HG03108 (cell line): ENCODE measurements at regions not wholly inside any gene's neighbourhood (a gene's known extent, or its start where the extent isn't known, plus 50 kb on each side); places are given as distances from the start of the nearest gene placed in this dataset.
"Not testable (repeated sequence)": the region's sequence is repeated elsewhere in the genome, so short reads cannot be mapped to it uniquely, and the experiment has no call there.

Experiments used
- ATAC-seq: cut with Tn5 transposase; IDR thresholded peaks from one replicate; pipeline ENCODE4 v1.9.1; 2021; ENCODE audit warnings: moderate library complexity; ENCODE audit not compliant: unreplicated experiment

DNA sequence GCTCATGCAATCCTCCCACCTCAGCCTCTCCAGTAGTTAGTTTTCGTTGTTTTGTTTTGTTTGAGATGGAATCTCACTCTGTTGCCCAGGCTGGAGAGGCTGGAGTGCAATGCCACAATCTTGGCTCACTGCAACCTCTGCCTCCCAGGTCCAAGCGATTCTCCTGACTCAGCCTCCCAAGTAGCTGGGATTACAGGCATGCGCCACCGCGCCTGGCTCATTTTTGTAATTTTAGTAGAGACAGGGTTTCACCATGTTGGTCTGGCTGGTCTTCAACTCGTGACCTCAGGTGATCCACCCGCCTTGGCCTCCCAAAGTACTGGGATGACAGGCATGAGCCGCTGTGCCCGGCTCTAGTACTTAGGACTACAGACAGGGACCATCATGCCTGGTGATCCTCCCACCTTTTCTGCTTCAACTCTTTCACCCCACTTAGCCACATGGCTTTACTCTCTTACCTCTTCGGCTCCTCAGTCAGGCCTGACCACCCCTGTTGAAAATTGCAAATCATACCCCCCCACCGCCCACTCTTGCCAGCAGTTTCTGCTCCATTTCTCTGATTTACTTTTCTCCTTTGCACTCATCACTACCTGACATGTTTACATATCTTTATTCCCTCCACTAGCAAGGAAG lies 157.1 kb upstream of the GRK3 start:
- no peak for ATAC-seq

DNA sequence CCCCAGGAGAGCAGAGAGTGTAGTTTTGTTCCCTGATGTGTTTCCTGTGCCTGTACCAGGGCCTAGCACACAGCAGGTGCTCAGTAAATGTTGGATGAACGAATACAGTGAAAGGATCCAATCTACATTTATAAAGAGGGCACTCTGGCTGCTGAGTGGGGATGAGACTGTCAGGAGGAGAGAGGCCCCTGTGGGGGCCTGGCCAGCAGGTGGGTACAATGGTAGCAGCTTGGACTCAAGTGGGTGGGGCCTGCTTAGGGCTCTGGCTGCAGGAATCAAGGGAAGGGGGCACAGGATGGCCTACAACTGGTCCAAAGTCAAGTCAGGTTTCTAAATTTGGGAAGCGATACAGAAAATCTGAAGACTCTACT lies 156.6 kb upstream of the GRK3 start:
- ATAC-seq: no peak

DNA sequence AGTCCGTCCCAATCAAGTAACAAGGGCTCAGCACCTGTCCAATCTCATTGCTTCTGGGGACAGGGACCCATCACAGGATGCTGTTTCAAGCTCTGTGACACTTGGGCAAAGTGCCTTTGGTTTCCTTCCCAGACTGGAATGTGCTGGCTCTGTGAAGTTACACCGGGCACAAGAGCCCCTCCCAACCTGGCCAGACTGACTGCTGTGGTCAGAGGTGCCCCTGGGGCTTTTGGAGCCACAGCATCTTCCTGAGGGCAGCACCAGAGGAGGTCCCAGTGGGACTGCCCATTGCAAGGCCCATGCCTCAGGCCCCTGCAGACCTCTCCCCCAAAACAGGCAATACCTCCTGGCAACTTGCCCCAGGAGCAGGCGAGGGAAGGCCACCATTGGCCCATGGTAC lies 155.2 kb upstream of the GRK3 start:
- ATAC-seq: no peak

DNA sequence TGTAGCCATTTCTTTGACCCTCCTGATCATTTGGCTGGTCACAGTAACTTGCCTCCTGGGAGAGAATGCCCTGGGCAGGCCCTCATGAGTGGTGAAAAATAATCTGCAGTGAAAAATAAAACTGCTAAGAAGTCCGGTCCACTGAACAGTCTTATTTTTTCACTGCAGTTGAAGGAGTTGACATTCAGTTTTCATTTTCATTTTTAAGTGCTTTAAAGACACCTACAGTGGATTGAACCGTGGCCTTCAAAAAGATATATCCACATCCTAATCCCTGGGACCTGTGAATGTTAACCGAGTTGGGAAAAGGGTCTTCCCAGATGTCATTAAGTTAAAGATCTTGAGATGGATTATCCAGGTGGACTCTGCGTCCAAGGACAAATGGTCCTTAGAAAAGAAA lies 153.6 kb upstream of the GRK3 start:
- no peak for ATAC-seq

DNA sequence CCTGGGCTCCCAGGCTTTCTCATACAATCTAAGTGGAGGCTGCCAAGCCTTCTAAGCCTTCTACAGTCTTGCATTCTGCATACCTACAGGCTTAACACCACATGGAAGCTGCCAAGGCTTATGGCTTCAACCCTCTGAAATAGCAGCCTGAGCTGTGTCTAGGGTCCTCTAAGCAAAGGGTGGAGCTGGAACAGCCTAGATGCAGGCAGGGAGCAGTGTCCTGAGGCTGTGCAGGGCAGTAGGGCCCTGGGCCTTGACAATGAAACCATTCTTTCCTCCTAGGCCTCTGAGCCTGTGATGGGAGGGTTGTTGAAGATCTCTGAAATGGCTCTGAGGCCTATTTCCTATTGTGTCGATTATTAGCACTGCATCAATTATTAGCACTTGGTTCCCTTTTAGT lies 150.9 kb upstream of the GRK3 start:
- ATAC-seq: no peak

DNA sequence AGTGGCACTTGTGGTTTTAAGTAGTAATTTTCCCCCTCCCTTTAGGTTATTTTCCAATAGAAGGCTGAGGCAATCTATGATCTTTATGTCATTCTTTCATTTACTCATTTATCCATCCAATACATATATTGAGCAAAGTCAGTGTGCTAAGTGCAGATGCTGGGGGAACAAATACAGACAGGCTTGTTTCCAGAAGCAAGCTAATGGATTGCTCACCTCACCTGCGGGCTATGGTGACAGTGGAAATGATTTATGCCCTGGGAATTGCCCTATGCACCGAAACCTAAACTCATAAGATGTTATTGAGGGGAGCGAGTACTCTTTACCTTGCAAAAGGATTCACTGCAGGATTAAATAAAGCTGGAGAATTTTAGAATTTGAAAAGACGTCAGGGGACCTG lies 148.7 kb upstream of the GRK3 start:
- not testable (repeated sequence) for ATAC-seq

GRCh38 chr22:25417826-25418225 lies 146.6 kb upstream of the GRK3 start:
- not testable (repeated sequence) for ATAC-seq

DNA sequence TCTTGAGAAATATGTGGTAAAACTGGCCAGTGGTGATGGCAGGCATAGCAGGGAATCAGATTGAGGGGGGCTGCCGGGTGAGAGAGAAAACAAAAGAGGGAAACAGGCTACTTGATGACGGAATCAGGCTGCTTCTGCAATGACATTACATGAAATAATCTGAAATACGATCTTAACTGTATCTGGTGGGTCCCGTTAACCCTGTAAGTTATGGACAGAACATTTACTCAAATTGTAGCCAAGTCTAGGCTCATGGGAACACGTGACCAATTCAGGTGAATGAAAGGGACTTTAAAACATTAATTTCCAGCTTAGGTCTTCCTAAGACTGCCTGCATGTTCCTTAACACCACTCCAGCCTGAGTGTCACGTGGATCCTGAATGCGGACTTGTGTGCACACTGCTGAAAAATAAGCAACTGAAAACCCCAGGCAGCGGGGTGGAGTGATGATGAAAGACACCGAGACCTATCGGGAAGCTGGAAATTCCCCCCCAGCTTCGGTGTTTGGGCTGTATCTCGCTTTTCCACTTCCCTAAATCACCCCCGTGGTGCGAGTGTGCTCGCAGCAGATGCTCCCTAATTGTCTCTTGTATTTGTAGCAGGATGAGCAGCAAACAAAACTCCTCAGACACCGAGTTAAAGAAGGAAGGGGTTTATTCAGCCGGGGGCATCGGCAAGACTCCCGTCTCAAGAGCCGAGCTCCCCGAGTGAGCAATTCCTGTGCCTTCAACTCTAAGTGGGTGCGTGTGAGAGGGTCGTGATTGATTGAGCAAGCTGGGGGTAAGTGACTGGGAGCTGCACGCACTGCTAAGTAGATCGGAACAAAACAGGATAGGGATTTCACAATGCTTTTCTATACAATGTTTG lies 145.0 kb upstream of the GRK3 start:
- no peak for ATAC-seq

- not testable (repeated sequence) for ATAC-seq
Measured at GRCh38 chr22:25420114-25420441, 144.4 kb upstream of the GRK3 start.

DNA sequence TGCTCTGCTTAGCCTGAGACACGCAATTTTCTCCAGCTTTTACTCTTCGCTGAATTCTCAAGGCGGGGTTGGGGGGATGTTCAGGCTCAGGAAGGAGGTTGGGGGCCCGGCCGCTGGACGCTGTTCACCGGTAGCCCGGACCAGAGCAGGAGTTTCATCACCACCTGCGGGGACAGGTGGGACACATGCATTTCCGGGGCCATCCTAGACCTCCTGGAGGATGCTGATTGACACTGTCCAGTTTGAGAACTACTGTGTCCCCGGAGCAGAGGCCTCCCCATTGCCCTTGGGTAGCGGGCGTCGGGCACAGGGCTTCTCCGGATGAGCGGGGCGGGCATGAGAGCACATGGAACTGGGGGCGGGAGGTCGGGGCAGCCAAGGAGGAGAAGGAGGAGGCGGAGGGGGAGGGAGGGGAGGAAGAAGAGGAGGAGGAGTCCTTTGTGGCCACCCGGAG lies 144.0 kb upstream of the GRK3 start:
- ATAC-seq: no peak

GRCh38 chr22:25420925-25421904 lies 143.3 kb upstream of the GRK3 start:
- ATAC-seq: no peak

- not testable (repeated sequence) for ATAC-seq
Measured at GRCh38 chr22:25426530-25427308, 137.8 kb upstream of the GRK3 start.

- ATAC-seq: not testable (repeated sequence)
Measured at GRCh38 chr22:25431637-25432342, 132.7 kb upstream of the GRK3 start.

GRCh38 chr22:25433381-25433970 lies 131.0 kb upstream of the GRK3 start:
- ATAC-seq: not testable (repeated sequence)

- no peak for ATAC-seq
Measured at GRCh38 chr22:25437414-25438160, 126.9 kb upstream of the GRK3 start.

DNA sequence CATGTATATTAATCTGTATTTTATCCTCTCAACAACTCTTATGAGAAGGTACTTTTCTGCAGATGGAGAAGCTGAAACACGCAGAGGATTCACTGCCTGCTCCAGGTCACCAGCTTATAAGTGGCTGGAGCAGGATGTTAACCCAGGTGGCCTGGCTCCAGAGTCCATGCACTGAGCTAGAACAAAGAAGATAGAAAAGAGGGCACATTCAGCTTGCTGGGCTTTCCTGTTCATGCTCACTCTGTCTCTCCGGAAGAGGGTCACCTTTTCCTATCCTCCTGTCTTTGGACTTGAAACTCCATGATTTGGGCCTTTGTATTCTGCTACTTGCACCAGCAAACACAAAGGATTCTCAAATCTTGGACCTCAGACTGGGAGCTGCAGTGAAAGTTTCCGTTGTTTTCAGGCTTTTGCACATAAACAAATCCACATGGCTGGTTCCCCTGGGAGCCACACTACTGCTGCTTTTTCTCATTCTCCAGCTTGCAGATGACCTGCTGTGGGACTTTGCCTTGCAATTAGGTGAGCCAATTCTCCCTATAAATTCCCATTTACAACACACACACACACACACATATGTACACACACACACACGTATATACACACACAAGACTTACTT lies 117.3 kb upstream of the GRK3 start:
- ATAC-seq: no peak

- ATAC-seq: peak; percentile 84
Measured at GRCh38 chr22:25447686-25448434, 116.6 kb upstream of the GRK3 start.
